ENCODE measurements at regions not wholly inside any gene's neighbourhood (a gene's known extent, or its start where the extent isn't known, plus 50 kb on each side); places are given as distances from the start of the nearest gene placed in this dataset.

DNA sequence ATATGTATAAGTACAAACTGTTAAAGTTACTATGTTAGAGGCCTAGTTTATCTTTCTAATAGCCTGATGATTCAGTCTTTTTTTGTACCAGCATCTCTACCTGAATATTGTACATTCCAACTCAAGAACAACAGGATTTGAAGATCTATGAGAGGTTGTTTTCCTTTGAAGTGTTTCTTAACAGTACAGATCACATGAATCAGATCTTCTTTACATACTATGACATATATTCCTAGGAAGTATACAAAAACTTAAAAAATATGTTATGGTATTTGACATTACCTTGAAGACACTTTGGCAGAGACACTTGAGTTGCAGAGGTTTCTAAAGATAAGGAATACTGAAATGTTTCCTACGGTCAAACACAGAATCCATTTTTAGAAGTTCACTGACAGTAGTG, 1280.9 kb downstream of the KCNT2 start:
- DNase-seq (ENCODE audit: extremely low read depth, low read depth), result no peak
- TF ChIP-seq CTCF (IDR thresholded peaks at IDR 0.05; ENCODE audit: low read depth, low read length), result no peak

DNA sequence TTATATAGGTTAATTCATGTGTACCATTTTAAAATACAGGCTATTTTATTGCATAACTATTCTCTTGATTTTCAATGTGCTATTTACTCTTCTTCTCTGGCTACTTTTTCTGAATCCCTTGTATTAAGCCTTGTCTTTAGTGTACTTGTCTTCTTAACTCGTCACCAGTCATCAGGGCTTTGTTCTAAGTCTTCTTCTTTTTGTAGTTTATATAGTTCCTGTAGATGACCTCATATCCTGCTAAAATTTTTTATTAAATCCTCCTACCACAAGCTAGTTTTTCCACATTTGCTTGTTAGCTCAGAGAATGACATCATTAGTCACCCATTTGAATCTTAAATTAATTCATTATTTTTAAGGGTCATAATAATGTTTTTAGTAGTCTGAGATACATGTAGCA, 1281.9 kb downstream of the KCNT2 start:
- no peak for TF ChIP-seq CTCF (IDR thresholded peaks at IDR 0.05; ENCODE audit: low read depth, low read length)
- no peak for DNase-seq (ENCODE audit: extremely low read depth, low read depth)

DNA sequence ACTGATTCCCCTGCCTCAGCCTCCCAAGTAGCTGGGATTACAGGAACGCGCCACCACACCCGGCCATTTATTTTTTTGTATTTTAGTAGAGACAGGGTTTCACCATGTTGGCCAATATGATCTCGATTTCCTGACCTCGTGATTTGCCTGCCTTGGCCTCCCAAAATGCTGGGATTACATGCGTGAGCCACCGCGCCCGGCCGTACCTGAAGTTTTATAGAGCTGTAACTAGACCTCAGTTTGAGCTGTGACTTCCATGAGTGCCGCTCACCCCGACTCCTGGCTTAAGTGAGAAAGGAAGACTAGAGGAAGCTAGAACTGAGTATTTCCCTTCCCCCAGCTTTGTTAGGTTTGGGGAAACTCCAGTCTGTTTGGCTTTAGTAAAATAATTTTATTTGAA, 1283.1 kb downstream of the KCNT2 start:
- TF ChIP-seq CTCF (IDR thresholded peaks at IDR 0.05; ENCODE audit: low read depth, low read length), result no peak

DNA sequence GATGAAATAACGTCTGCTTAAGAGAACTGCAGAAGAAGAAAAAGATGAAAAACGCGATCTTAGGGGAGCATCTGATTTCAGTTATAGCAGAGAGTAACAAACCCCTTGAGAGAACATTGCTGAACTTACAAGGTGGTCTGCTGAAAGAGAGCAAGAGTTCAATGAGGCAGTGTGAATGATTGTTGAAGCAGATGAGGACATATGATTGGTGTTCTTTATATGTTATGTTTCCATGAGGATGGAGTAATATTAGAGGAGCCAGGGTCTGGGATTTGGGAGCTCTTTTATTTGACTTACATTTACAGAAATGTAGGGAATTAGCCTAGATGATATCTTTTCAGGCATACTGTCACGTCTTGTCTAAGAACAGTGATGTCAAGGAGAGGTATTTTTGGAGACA, 1302.0 kb downstream of the KCNT2 start:
- no peak for TF ChIP-seq CTCF (IDR thresholded peaks at IDR 0.05; ENCODE audit: low read depth, low read length)
- no peak for DNase-seq (ENCODE audit: extremely low read depth, low read depth)

More for the DNA sequence above, 1283.1 kb downstream of the KCNT2 start:
- DNase-seq (ENCODE audit: extremely low read depth, low read depth), result no peak

GRCh38 chr1:195294911-195295310, 1313.3 kb downstream of the KCNT2 start:
- DNase-seq (ENCODE audit: extremely low read depth, low read depth), result no peak
- TF ChIP-seq CTCF (IDR thresholded peaks at IDR 0.05; ENCODE audit: low read depth, low read length), result no peak

DNA sequence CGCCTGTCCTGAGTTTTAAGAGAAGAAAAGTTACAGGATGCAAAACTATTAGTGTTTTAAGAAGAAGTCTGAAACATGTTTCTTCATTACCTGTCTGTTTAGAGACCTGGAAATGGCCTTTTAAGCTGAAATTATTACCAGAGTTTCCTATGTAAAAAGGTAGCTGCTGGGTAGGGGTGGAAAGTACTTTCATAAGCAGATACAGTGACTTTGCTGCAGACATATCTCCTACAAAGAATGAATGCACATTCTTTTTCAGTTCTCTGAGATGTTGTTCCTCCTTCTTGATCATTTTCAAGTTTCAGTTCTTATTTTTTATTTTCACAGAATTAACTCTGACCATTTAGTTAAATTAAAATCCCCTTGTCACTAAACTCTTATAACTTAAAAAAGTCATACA, 1329.6 kb downstream of the KCNT2 start:
- DNase-seq (ENCODE audit: extremely low read depth, low read depth), result no peak
- TF ChIP-seq CTCF (IDR thresholded peaks at IDR 0.05; ENCODE audit: low read depth, low read length), result no peak

DNA sequence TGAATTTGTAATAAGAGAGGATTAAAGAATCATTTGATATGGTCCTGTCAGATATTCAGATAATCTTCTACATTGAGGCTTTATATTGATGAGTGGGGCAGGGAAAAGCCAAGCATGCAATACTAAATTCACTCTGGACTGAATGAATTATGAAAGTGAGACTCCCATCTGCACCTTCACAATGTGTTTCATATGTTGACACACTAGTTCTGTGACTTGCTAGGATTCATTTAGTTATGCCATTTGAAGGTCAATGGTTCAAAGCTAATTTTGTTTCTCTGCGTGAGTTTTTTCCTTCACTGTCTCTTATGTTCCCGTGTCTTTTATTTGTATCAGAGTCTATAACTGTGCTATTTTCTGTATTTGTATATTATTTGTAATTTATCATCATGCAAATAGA, 1332.5 kb downstream of the KCNT2 start:
- TF ChIP-seq CTCF (IDR thresholded peaks at IDR 0.05; ENCODE audit: low read depth, low read length), result no peak
- no peak for DNase-seq (ENCODE audit: extremely low read depth, low read depth)
